ENCODE measurements at regions not wholly inside any gene's neighbourhood (a gene's known extent, or its start where the extent isn't known, plus 50 kb on each side); places are given as distances from the start of the nearest gene placed in this dataset.

GRCh38 chr3:28039829-28040228 is 201.6 kb upstream of the CMC1 start:
- H3K4me3 ChIP-seq, result no peak overlapping the region
- DNase-seq (ENCODE audit: low spot score), result no peak
- no peaks in the 10 kb centered on the region for H3K4me1 ChIP-seq (replicated peaks)
- H3K9me3 ChIP-seq, result no peaks in the 10 kb centered on the region
- TF ChIP-seq CTCF (IDR thresholded peaks at IDR 0.05) (no peak), POLR2A (IDR thresholded peaks at IDR 0.05) (no peak), POLR2AphosphoS5 (IDR thresholded peaks at IDR 0.05) (no peak)
- no peaks in the 10 kb centered on the region for H3K36me3 ChIP-seq
- no peaks in the 10 kb centered on the region for H3K27me3 ChIP-seq (replicated peaks; ENCODE audit: insufficient read depth)
- 39% methylated on average over 1 of the region's 1 CpG for WGBS
- no peak overlapping the region for H3K27ac ChIP-seq
- intact Hi-C loops (cut with DNase I), result no loop called here

- DNase-seq (ENCODE audit: low spot score), result no peak
- no peaks in the 10 kb centered on the region for H3K27me3 ChIP-seq (replicated peaks; ENCODE audit: insufficient read depth)
- no peak overlapping the region for H3K27ac ChIP-seq
- TF ChIP-seq POLR2AphosphoS5 (IDR thresholded peaks at IDR 0.05), result no peak
- TF ChIP-seq CTCF (IDR thresholded peaks at IDR 0.05), result no peak
- TF ChIP-seq POLR2A (IDR thresholded peaks at IDR 0.05), result no peak
- intact Hi-C loops (cut with DNase I), result no loop called here
- 84% methylated on average over 2 of the region's 2 CpGs for WGBS
- no peaks in the 10 kb centered on the region for H3K4me1 ChIP-seq (replicated peaks)
- H3K9me3 ChIP-seq, result no peaks in the 10 kb centered on the region
- H3K36me3 ChIP-seq, result no peaks in the 10 kb centered on the region
- no peak overlapping the region for H3K4me3 ChIP-seq
Observed at GRCh38 chr3:28042095-28042635, 199.3 kb upstream of the CMC1 start.

GRCh38 chr3:28042707-28043106 is 198.7 kb upstream of the CMC1 start:
- Histone ChIP-seq H3K9me3 (no peaks in the 10 kb centered on the region), H3K27ac (no peak overlapping the region), H3K27me3 (replicated peaks; ENCODE audit: insufficient read depth) (no peaks in the 10 kb centered on the region), H3K4me3 (no peak overlapping the region), H3K36me3 (no peaks in the 10 kb centered on the region), H3K4me1 (replicated peaks) (no peaks in the 10 kb centered on the region)
- 33% methylated on average over 1 of the region's 1 CpG for WGBS
- TF ChIP-seq POLR2AphosphoS5 (IDR thresholded peaks at IDR 0.05) (no peak), CTCF (IDR thresholded peaks at IDR 0.05) (no peak), POLR2A (IDR thresholded peaks at IDR 0.05) (no peak)
- DNase-seq (ENCODE audit: low spot score), result no peak
- intact Hi-C loops (cut with DNase I), result no loop called here

- Histone ChIP-seq H3K9me3 (no peaks in the 10 kb centered on the region), H3K36me3 (no peaks in the 10 kb centered on the region), H3K4me3 (no peak overlapping the region), H3K27me3 (replicated peaks; ENCODE audit: insufficient read depth) (no peaks in the 10 kb centered on the region), H3K4me1 (replicated peaks) (no peaks in the 10 kb centered on the region), H3K27ac (no peak overlapping the region)
- intact Hi-C loops (cut with DNase I), result no loop called here
- TF ChIP-seq POLR2AphosphoS5 (IDR thresholded peaks at IDR 0.05) (no peak), POLR2A (IDR thresholded peaks at IDR 0.05) (no peak), CTCF (IDR thresholded peaks at IDR 0.05) (no peak)
- no peak for DNase-seq (ENCODE audit: low spot score)
- 76% methylated on average over 3 of the region's 3 CpGs for WGBS
Observed at GRCh38 chr3:28050120-28050519, 191.3 kb upstream of the CMC1 start.

GRCh38 chr3:28050885-28051284 is 190.5 kb upstream of the CMC1 start:
- TF ChIP-seq POLR2AphosphoS5 (IDR thresholded peaks at IDR 0.05) (no peak), POLR2A (IDR thresholded peaks at IDR 0.05) (no peak), CTCF (IDR thresholded peaks at IDR 0.05) (no peak)
- H3K4me1 ChIP-seq (replicated peaks), result no peaks in the 10 kb centered on the region
- intact Hi-C loops (cut with DNase I), result no loop called here
- H3K4me3 ChIP-seq, result no peak overlapping the region
- WGBS, result 61% methylated on average over 2 of the region's 2 CpGs
- no peaks in the 10 kb centered on the region for H3K27me3 ChIP-seq (replicated peaks; ENCODE audit: insufficient read depth)
- H3K9me3 ChIP-seq, result no peaks in the 10 kb centered on the region
- H3K36me3 ChIP-seq, result no peaks in the 10 kb centered on the region
- no peak for DNase-seq (ENCODE audit: low spot score)
- no peak overlapping the region for H3K27ac ChIP-seq

All from prostate gland (tissue), 2 donors.